NCI-H446 treated with DMSO at 0.1 percent for 48 hours (cell line): ENCODE measurements at regions not wholly inside any gene's neighbourhood (a gene's known extent, or its start where the extent isn't known, plus 50 kb on each side); places are given as distances from the start of the nearest gene placed in this dataset.

Experiments used
- DNase-seq: peaks from one replicate; lab custom pipeline; 2025; lab: John Stamatoyannopoulos, UW

DNA sequence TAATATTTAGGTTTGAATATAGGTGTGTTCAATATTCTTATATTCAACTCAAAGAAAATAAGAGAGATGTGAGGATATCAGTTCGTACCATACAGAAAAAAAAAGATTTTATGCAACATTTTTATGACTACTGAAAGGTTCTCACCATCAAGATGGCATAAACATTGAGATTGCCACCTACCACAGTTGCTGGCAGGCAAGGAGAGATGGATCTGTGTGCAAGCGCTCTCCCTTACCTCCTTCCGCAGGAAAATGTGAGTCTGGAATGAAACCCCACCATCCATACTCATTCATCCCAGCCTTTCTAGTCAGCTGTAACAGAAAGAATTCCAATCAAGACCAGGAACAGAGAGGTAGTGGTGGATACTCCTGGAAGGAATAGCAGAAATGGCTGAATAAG, 376.9 kb downstream of the PPP3CA start:
- DNase-seq = no peak

DNA sequence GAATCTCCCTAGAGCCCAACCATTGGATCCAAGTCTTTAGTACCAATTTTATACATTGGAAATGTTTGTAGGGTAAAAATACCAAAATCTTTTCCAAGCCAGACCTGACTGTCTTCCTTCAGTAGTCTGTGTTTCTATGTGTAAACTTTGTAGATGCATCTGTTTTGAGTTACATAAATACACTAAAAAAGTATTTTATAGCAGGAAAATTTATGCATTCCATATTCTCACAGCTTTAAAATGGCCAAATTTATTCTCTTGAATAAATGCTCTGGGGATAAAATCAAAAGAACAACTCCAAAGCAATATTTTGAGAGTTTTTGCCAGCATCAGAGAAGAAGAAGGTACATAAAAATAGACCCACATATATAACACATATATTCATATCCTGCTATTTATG, 377.4 kb downstream of the PPP3CA start:
- DNase-seq = no peak

DNA sequence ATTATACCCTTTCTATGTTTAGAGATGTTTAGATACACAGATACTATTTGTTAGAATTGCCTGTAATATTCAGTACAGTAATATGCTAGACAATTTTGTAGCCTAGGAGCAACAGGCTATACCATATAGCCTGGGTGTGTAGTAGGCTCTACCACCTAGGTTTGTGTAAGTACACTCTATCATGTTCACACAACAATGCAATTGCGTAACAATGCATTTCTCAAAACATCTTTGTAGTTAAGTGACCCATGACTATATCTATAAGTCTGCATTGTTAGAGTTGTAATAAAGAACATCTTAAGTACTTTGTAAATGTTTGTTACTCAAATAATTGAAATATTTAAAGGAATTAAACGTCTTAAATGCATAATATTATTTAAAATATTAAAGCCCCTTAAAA, 379.3 kb downstream of the PPP3CA start:
- no peak for DNase-seq

DNA sequence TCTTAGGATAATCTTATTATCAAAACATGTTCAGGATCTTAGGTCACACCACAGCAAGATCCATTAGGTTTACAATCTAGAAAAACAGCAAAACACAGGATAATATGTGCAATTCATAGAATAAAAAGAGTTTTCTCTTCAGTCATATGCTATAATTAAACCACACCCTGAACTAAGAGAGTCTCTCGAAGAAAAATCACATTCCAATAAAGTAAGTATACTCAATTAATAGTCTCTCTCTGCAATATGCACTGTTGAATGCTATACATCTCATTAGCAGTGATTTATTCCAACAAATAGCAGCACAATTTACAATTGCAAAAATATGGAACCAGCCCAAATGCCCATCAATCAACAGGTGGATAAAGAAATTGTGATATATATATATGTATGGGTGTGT, 383.7 kb downstream of the PPP3CA start:
- no peak for DNase-seq

DNA sequence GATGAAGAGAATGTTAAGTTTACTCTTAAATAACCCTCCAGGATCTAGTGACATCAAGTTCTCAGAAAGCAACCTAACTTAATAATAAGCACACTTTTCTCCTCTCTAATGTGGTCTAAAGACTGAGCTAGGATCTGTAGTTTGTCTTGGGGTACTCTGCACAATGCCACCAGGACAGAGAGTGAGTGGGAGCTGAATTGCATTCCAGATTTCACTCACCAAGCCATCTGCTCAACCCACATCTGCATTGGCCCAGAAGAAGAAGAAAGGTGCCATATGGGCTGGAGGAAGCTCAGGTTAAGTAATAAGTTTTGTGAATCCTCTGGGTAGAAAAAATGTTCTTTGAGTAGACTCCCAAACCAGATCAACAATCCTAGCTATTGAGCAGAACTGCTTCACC, 384.6 kb downstream of the PPP3CA start:
- DNase-seq = no peak

DNA sequence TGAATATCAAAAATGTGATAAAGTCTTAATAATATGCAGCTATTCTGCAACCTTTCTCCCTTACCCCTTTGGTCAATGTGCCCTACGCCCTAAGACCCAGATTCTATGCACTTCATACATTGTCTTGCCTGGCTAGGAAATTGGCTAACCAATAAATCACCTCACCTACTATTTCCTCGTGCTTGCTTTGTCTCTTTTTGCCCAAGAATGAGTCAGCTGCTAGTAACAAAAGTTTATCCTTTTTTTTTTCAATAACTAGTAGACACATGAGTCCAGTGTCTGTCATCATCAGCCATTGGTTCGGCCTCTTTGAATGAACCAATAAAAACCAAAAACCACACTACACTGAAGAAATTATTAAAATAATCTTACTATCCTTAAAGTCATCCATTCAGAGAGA, 387.1 kb downstream of the PPP3CA start:
- DNase-seq = no peak

DNA sequence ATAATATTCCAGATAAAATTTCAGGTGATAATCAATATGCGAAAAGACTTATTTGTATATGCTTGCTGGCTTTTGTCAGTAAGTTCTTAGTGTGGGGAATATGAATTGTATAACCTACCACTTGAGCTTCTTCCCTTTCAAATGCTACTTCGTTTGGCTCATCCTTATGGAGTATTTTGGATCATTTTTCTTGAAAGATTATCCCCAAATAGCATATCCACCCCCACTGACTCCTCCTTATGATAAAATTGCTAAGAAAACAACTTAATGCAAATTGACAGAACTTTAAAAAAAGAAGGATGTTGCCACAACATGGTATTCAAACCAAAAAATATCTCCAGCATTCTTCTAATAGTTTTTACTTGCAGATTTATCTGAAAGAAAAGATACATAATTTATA, 393.3 kb downstream of the PPP3CA start:
- DNase-seq = no peak

DNA sequence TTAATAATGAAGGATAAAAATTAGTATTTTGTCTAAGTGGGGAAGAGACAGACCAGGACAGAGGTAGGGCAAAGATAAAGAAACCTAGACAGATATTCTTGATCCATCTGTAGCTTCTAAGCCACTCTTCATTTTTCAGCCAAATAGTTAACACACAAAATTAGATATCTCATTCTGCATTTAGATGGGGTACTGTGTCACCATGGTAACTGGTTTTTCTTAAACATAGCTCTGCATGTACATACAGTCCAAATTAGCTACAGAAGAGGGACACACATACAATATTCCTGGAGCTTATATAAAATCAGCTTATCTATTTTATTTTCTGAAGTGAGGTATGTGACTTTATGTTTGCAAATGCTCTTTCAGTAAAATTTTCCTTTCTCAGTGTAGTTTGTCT, 393.7 kb downstream of the PPP3CA start:
- no peak for DNase-seq

DNA sequence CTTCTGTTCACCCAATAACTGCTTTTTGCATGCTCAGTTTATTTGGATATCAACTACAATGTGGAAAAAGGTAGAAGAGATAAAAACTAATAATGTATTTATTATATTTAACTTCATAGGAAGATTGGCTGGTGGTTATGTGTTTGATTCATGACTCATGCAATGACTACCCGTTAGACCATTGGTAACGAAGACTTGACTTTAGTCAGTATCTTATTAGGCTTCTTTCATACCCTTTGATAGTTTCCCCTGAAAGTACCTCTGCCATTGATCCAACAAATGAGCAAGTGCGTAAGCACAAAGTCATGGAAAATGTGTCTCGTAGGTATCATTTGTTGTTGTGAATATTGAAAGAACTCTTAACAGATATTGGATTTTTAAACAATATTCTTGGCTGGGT, 394.7 kb downstream of the PPP3CA start:
- no peak for DNase-seq

DNA sequence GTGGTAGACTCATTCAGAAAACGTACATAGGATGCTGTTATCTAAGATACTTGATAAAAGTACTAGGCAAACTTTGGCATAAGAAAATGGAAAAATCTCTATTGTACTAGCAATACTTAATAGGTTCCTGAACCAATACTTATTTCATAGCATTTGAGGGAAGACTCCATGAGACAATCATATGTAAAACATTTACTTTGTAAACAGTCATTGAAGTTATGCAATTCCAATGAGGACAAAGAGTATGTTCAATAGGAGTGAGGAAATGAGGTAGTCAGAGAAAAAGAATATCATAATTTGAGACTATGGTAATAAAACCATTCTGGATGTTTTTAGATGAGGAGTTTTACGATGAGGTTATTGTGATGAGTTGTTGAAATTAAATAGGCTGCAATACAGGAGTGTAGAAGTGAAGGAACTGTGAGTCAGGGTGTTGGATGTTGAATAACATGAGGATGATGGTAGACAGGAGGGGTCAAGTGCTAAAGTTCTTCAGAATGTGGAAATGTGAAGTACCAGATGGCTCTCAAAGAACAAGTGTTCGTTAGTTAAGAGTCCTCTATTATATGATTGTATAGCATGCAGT, 397.9 kb downstream of the PPP3CA start:
- DNase-seq = no peak

DNA sequence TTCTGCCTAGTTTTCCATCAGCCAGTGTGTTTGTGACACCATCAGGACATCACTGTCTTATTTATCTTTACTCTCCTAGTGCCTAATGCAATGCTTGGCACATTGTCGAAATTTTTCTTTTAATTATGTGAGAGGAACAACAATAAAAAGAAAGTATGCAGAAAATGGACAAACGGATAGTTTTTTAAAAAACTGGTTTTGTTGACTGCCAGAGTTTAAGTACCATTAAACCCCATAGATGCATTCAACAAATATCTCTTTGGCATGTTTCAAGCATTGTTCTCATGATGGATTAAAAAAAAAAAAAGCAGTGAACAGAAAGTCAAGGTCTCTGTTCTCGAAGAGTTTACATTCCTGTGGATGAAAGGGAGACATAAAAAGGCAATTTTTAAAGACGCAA, 398.4 kb downstream of the PPP3CA start:
- DNase-seq = no peak

DNA sequence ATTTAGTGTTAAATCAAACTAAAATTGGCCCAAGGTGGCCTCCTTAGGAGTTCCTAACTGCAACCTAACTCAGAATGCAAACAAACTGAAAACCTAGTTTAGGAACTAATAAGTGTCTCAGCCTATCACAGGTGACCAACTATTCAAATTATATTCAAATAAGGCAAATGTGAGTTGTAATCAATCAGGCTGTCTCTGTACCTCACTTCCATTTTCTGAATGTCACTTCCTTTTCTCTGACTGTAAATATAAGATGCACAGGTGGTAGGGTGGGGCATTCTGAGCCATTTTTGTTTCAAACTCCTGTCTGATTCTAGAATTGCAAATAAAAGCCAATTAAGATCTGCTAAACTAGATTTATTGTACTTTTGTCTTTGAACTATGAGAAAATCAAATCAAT, 401.5 kb downstream of the PPP3CA start:
- no peak for DNase-seq

DNA sequence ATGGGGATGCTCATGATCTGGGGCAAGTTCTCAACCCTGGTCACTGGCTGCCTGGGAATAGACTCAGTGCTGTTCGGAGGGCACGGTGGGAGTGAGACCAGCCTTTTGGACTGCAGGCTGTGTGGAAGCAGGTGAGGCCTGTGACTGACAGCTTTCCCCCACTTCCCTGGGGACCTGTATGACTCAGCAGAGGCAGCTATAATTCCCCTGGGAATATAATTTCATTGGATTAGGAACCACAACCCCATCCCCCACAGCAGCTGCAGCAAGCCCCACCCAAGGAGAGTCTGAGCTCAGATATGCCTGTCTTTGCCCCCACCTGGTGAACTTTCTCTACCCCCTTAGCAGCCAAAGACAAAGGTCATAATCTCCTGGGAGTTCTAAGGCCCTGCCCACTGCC, 408.6 kb downstream of the PPP3CA start:
- DNase-seq = no peak

DNA sequence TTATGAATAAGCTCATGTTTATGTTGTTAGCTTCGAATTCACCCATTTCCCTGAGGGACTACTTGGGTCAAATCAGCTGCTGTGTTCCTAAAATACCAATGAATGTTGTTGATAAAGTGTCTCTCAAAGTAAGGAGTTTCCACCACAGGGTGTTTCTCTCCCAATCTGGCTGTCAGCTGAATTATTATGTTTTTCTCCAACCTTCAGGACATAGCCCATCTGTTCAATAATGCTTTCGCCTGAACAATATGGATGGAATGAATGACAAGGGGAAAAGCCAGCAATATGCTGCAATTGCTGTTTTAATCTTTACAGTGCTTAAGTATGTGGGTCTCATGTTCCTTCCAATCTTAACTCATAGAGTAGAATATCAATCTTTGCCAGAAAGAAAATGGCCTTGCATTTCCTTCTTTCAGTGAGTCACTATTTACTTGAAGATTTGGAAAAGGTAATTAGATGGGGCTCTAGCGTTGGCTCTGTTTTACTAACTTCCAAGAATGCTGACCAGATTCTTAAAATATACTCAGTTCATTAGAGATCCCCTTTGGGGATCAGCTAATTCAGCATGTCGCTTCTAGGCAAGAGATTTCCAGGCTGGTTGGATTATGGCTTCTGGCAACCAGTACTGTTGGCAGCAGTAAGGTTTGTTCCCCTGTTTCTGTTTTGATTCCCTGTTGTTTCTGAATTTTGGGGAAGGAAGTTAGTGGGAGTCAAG, 410.5 kb downstream of the PPP3CA start:
- DNase-seq = peak; percentile 70

DNA sequence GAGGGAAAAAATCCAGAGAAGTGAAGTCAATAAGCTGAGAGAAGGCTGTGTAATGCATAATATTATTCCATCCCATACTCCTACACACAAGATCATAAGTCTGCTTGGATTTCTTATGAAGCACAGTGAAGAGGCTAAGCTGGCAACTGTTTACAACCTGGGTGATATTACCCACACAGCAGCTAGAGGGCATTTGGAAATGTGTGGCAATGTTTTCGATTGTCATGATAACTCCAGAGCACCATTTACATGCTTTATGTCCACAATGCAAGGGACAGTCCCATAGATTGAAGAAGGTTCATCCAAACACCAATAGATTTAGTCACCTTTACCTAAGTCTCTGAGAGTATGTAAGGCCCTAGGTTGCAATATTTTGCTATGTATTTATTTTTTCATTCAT, 412.2 kb downstream of the PPP3CA start:
- DNase-seq = no peak

DNA sequence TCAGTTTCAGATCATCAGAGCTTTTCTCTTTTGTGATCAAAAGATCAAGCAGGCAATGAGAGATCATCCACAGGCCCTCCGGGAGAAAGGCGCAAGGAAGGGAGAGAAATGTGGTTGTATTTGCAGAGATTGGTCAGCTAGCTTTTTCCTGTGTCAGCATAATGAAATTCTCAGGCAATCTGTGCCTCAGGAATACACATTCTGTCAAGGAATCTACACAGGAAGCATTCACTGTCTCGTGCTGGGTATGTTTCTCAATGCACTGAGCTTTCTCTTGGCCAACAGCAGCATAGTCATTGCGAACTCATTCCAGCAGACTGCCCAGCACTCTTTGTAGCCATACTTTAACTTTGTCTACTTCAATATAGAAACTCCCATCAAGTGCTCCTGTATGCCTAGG, 413.7 kb downstream of the PPP3CA start:
- DNase-seq = no peak

DNA sequence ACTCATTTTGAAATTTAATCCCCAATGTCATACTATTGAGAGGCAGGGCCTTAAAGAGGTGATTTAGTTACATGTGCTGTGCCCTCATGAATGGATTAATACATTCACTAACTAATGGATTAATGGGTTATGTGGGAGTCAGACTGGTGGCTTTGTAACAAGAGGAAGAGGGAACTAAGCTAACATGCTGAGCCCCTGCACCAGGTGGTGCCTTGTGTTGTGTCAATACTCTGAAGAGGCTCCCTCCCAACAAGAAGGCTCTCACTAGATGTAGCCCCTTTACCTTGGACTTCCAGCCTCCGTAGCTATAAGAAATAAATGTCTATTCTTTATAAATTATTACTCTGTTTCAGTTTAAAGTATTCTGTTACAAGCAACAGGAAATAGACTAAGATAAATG, 411.9 kb upstream of the EMCN start:
- DNase-seq = no peak

DNA sequence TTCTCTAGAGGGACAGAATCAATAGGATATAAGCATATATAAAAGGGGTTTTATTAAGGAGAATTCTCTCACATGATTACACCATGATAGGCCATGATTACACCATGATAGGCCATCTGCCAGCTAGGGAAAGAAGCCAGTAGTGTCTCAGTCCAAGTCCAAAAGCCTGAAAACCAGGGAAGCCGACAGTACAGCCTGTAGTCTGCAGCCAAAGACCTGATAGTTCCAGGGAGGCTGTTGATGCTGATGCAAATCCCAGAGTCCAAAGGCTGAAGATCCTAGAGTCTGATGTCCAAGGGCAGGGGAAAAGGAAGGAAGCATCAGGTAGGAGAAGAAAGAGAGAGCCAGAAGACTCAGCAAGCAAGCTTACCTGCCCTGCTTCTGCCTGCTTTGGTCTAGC, 411.3 kb upstream of the EMCN start:
- DNase-seq = no peak

DNA sequence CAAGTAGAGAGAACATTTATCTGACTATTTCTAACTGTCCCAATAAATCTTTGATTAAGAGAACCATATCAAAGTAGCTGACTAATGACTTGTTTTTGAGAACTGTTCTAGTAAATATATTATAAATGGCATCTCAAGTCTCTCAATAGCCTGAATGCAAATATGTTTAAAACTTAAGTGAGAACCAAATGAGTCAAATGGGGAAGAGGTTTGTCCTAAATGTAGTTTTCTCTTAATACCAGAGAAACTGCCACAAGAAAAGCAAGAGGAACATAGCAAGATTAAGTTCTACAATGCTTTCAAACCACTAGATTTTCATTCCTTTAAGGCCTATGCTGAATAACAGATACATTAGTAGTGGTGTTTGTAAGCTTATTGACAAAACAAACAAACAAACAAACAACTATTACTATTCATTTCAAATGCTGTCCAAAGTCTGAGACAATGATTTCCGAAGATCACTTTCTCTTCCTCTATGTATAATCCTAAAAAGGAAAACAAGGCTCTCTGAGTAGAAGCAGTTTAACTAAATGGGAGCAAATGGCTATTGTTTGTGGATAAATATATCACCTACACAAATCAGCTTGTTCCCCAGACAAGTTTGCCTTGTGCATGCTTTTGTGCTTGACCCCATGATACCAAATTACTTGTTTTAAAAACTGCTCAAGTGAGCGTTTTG, 408.4 kb upstream of the EMCN start:
- no peak for DNase-seq

DNA sequence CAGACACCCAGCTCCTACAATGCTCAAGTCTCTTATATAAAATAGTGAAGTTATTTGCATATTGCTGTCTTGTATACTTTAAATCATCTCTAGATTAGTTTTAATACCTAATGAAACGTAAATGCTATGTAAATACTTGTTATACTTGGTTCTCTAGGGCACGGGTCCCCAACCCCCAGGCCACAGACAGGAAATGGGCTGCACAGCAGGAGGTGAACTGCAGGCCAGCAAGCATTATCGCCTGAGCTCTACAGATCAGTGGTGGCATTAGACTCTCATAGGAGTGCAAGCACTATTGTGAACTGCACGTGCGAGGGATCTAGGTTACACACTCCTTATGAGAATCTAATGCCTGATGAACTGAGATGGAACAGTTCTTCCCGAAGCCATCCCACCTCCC, 395.9 kb upstream of the EMCN start:
- DNase-seq = no peak

DNA sequence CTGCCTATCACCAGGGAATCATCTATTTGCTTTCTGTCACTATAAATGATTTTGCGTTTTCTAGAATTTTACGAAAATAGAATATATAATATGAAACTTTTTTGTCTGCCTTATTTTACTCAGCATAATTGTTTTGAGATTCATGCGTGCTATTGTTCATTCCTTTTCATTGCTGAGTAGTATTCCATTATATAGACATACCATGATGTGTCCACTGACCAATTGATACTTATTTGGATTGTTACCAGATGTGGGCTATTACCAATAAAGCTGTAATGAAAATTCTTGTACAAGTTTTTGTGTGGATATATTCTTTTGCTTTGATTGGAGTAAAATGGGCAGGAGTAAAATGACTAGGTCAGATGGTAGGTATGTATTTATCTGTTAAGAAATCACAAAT, 390.7 kb upstream of the EMCN start:
- DNase-seq = no peak

DNA sequence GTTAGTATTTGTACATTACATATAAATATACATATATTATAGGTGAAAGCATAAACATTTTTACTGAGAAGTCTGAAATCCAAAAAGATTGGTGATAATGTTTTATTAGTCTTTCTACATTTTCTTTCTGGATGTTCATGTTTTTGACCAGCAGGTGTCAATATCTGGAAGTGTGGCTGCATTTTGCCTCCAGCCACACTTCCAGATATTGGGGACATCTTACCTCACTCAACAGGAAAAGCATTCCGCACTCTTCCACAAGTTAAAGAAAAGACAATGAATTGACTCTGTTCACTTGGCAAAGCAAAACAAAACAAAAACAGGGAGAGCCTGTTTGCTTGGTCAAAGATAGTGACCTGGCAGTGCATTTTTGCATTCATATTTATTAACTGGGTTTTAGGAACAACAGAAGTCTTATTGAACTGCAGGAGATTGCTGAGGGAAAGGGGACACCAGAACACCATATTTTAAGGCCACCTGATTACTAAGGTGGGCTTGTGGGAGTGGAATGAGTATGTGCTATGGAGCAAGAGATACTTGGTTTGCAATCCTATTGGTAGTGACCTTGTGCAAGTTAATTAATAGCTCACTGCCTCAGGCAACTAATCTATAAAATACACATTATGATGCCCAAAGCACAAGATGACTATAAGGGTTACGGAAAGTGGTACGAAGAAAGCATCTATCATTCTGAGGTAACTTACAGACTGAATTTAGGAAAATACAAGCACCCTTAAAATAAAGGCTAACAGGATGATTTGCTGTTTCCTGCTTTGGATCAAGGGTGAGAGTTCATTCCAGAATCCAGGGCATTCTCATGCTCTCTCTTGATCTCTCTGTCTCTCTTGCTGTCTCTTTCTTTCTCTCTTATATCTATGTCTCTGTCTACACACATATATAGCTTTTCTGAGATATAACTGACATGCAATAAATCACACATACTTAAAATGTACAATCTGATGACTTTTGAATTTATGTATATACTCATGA, 389.9 kb upstream of the EMCN start:
- no peak for DNase-seq

DNA sequence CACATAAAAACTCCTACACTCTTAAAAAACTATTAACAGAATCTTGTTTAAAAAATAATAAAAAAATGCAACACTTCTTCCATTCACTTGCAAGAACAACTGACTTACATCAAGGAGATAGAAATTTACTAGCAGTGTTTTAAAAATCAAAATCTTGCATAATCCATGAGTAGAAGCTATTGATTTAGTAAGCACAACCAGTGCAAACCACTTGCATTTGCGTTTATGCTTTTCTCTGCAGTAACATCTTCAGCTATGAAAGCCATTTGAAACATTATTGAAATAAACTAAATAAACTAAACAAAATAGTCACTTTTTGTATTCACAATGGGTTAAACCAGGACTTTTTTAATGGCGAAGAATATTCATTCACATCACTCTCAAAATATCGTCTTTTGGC, 389.2 kb upstream of the EMCN start:
- DNase-seq = no peak
